K562 (cell line): ENCODE measurements at regions not wholly inside any gene's neighbourhood (a gene's known extent, or its start where the extent isn't known, plus 50 kb on each side); places are given as distances from the start of the nearest gene placed in this dataset.
A peak's percentile ranks its signal among the peaks of the same experiment; 100 is the strongest.
"Not testable (repeated sequence)": the region's sequence is repeated elsewhere in the genome, so short reads cannot be mapped to it uniquely, and the experiment has no call there.

Experiments
- ATAC-seq: fragments of 200-7000 bp; cut with Tn5 transposase; 3 replicates; pipeline ENCODE4 v1.9.1; 2020; ENCODE audit warnings: moderate library complexity
- BruUV-seq: library from RNA; stranded (reverse); fragments of 400-500 nt; replicated peaks from 2 replicates; lab custom pipeline; 2021; lab: Mats Ljungman, UMichigan
- CTCF ChIA-PET: fragments of 300-600 bp; formaldehyde crosslinking; extraction: SDS; loops from one replicate; lab custom pipeline; 2021; ENCODE audit warnings: low intra/inter-chr PET ratio; lab: Yijun Ruan, JAX
- POLR2A ChIA-PET: fragments of 300-600, 350-650 bp; sonication (Branson Sonifier 250); formaldehyde crosslinking; extraction: SDS; loops from one replicate; lab custom pipeline; 2021; ENCODE audit warnings: antibody characterized with exemption, inconsistent platforms; lab: Yijun Ruan, JAX
- DNase-seq, 4 experiments: peaks; one replicate each; pipeline versions ENCODE4 v3.0.0 to v3.0.0-alpha.2; 2011 to 2018; ENCODE audit warnings: low spot score in 3 of 4, mixed read lengths in 3 of 4; ENCODE audit errors: extremely low read depth in 1 of 4
- FAIRE-seq: peaks from 2 replicates; lab custom pipeline; 2011; peaks lifted over from hg19 to GRCh38; lab: Jason Lieb, UNC
- H2AFZ ChIP-seq: 2 replicates; pipeline ENCODE4 v1.6.0; 2011; ENCODE audit warnings: low read depth, low read length, control low read depth, inconsistent platforms
- H3K27ac ChIP-seq: fragments of 200-600 bp; 3 replicates; pipeline ENCODE4 v1.8.0; 2011; ENCODE audit warnings: low read depth, mild to moderate bottlenecking, control low read depth, inconsistent platforms, low read length, moderate library complexity, mixed read lengths; ENCODE audit errors: extremely low read depth
- H3K27me3 ChIP-seq, 2 experiments: fragments of 300-600 bp in 1 of 2; 2 replicates in 1 of 2; 3 replicates in 1 of 2; pipeline versions ENCODE4 v1.6.0 to v1.8.0; 2011; ENCODE audit warnings: inconsistent platforms in 2 of 2, low read length in 2 of 2, mild to moderate bottlenecking in 1 of 2, mixed read lengths in 1 of 2, moderate library complexity in 1 of 2; ENCODE audit not compliant: control insufficient read depth in 2 of 2, insufficient read depth in 2 of 2
- H3K36me3 ChIP-seq: fragments of 300-600 bp; 3 replicates; pipeline ENCODE4 v1.8.0; 2011; ENCODE audit warnings: mild to moderate bottlenecking, low read length, inconsistent platforms; ENCODE audit not compliant: control insufficient read depth, insufficient read depth
- H3K4me1 ChIP-seq, 2 experiments: fragments of 200-600 bp in 1 of 2; replicated peaks in 1 of 2; 2 replicates in 1 of 2; 3 replicates in 1 of 2; pipeline versions ENCODE4 v1.5.1 to v1.8.0; 2011; ENCODE audit warnings: inconsistent platforms in 2 of 2, low read length in 2 of 2, mild to moderate bottlenecking in 1 of 2, mixed read lengths in 1 of 2, moderate library complexity in 1 of 2; ENCODE audit not compliant: control insufficient read depth in 2 of 2, insufficient read depth in 2 of 2
- H3K4me2 ChIP-seq: 2 replicates; pipeline ENCODE4 v1.6.1; 2011; ENCODE audit warnings: low read length, control low read depth, inconsistent platforms, mixed read lengths; ENCODE audit not compliant: insufficient read depth
- H3K4me3 ChIP-seq: fragments of 200-600 bp; sonication (generic), shearing (Covaris generic); 2 replicates; pipeline ENCODE4 v1.5.1; 2016; ENCODE audit warnings: control low read depth, inconsistent platforms
- H3K79me2 ChIP-seq: fragments of 200-600 bp; 3 replicates; pipeline ENCODE4 v1.8.0; 2011; ENCODE audit warnings: low read length, inconsistent platforms; ENCODE audit not compliant: control insufficient read depth, insufficient read depth
- H3K9ac ChIP-seq, 2 experiments: 2 replicates each; pipeline versions ENCODE4 v1.6.0 to v1.6.1; 2011; ENCODE audit warnings: low read depth in 2 of 2, low read length in 2 of 2, control low read depth in 1 of 2, inconsistent platforms in 1 of 2, mild to moderate bottlenecking in 1 of 2, mixed read lengths in 1 of 2; ENCODE audit not compliant: insufficient read depth in 1 of 2
- H3K9me1 ChIP-seq: one replicate; pipeline ENCODE4 v1.6.0; 2011; ENCODE audit warnings: inconsistent platforms, mild to moderate bottlenecking, low read length, moderate library complexity; ENCODE audit not compliant: control insufficient read depth, insufficient read depth
- H3K9me3 ChIP-seq: replicated peaks from 2 replicates; pipeline ENCODE4 v1.5.1; 2011; ENCODE audit warnings: low read depth, low read length, inconsistent platforms; ENCODE audit not compliant: control insufficient read depth, insufficient read depth
- H4K20me1 ChIP-seq: replicated peaks from 2 replicates; pipeline ENCODE4 v1.6.1; 2011; ENCODE audit warnings: low read length, inconsistent platforms, mixed read lengths; ENCODE audit not compliant: control insufficient read depth, insufficient read depth
- ADNP ChIP-seq: fragments of 200-800 bp; sonication (Bioruptor generic); IDR thresholded peaks from 2 replicates; pipeline ENCODE4 v1.6.1; 2016; ENCODE audit warnings: missing genetic modification characterization, missing compliant biosample characterization
- EWSR1 ChIP-seq: fragments of 450-650 bp; IDR thresholded peaks from 2 replicates; pipeline ENCODE4 v1.6.1; 2018; ENCODE audit warnings: borderline replicate concordance, mild to moderate bottlenecking, low read depth, moderate library complexity; ENCODE audit not compliant: partially characterized antibody
- ZBTB11 ChIP-seq, 3 experiments: fragments of 200-800 bp in 1 of 3; fragments of 250-450 bp in 1 of 3; fragments of 450-650 bp in 1 of 3; sonication (Bioruptor Pico) in 1 of 3; sonication (Bioruptor generic) in 1 of 3; formaldehyde crosslinking in 1 of 3; IDR thresholded peaks; 2 replicates each; pipeline versions ENCODE4 v1.6.1 to v1.8.0; 2016 to 2022; ENCODE audit warnings: mild to moderate bottlenecking in 2 of 3, missing genetic modification characterization in 2 of 3, missing compliant biosample characterization in 1 of 3, moderate library complexity in 1 of 3
- WGBS: fragments of 100-300 bp; shearing (Covaris generic); methylation state at CpG from one replicate; pipeline ENCODE4 v1.1.6; 2016; ENCODE audit warnings: low coverage, mixed read lengths; ENCODE audit not compliant: insufficient coverage; ENCODE audit errors: missing lambda C conversion rate; 5-methylcytosine and 5-hydroxymethylcytosine counted together
- in situ Hi-C: fragments of 300-500 bp; cut with MboI; formaldehyde crosslinking; loops from 4 replicates; pipeline ENCODE4 v1.15.0; 2018; ENCODE audit warnings: inconsistent platforms, mixed read lengths
- intact Hi-C: fragments of 100-400 bp; cut with micrococcal nuclease; formaldehyde crosslinking; loops from 2 replicates; pipeline ENCODE4 v1.14.2; 2022

GRCh38 chr20:53863039-53863438 is 207.4 kb downstream of the BCAS1 start:
- H3K27ac ChIP-seq, H3K4me1 ChIP-seq, H4K20me1 ChIP-seq, ATAC-seq, H3K4me3 ChIP-seq, FAIRE-seq, H3K9ac ChIP-seq, CTCF ChIA-PET, in situ Hi-C loops, H3K36me3 ChIP-seq, H3K27me3 ChIP-seq, H3K79me2 ChIP-seq, H3K9me3 ChIP-seq, BruUV-seq, H3K4me2 ChIP-seq, H3K9me1 ChIP-seq, DNase-seq, POLR2A ChIA-PET, H2AFZ ChIP-seq: not testable (repeated sequence)
- intact Hi-C loops: loop anchor here (10.0 kb wide), 1 partner anchor 128 kb away; no protein-coding TSS in a partner anchor
- TF ChIP-seq EWSR1 (peak; percentile 52), ADNP (tag) (0 out of 2 replicates have a peak, but pooled peaks have one; percentile 40), ZBTB11 (CRISPR knock-in tag; IDR thresholded peaks at IDR 0.05) (peak in 1 of 3 experiments; percentile 88; a peak in 2 of 6 replicates)
- WGBS: 65% methylated on average over 5 of the region's 5 CpGs
